ENCODE measurements at regions not wholly inside any gene's neighbourhood (a gene's known extent, or its start where the extent isn't known, plus 50 kb on each side); places are given as distances from the start of the nearest gene placed in this dataset.

DNA sequence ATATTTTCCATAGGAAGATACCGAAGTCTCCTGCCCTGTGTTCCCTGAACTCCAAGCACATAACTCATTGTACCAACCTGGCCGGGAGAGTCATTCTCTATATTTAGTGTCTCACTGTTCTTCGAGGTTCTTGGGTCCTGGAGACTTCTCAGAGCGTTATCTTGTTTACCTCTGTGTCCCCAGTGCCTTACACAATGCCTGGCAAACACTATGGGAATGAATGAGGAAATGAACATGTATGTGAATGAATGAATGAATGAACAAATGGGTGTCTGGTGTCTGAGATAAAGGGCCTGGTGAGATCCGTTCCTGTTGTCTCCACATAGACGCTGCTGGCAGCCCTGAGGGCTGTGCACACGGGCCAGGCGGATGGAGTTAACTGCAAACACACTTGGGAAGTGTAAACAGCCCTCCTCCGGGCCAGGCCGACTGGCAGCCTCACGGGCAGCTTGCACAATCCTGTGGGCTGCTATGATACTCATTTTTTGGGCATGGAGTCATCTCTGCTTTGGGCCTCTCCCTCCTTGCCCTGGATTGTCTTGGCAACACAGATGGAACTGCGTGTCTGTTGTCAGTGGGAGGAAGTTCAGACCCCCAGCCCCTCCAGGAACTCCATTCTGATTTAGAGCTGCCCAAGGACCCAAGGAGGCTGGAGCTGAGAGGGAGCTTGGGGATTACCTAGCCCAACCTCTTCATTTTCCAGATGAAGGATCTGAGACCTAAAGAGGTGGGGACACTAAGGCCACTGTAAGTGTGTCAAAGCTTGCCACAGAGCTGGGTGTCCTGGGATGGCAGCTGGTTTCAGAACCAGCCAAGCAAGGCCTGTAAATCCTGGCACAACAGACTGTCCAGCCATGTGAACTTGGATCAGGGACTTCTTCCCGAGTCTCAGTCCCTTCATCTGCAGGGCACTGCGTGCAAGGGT is 124.4 kb downstream of the INHBB start (continued):
- TF ChIP-seq PHF8 (conservative IDR thresholded peaks at IDR 0.05; ENCODE audit: low read depth, low read length) (no peak), POLR2A (IDR thresholded peaks at IDR 0.05; ENCODE audit: control extremely low read depth in 1 of 2, low read depth in 2 of 2, low read length in 2 of 2) (no peak)
